ENCODE measurements at regions not wholly inside any gene's neighbourhood (a gene's known extent, or its start where the extent isn't known, plus 50 kb on each side); places are given as distances from the start of the nearest gene placed in this dataset.

- DNase-seq (ENCODE audit: low spot score) = no peak
- TF ChIP-seq CEBPB (IDR thresholded peaks at IDR 0.05; ENCODE audit: borderline replicate concordance, low read depth, low read length) (peak; percentile 44; the same call in 1 of the 2 replicates), ZFAT (CRISPR knock-in tag; conservative IDR thresholded peaks at IDR 0.05) (no peak)
- no TSS peak for BruUV-seq (replicated peaks)
- no peak overlapping the region for H3K9ac ChIP-seq (ENCODE audit: insufficient read depth, low read depth, low read length)
- H3K27ac ChIP-seq (ENCODE audit: extremely low read length, insufficient read depth, low read length) = no peak overlapping the region
- ATAC-seq = no peak
- peaks cover 0 to 6% of the 10 kb centered on the region in 2 experiments; a peak in 2 of 5 replicates for H3K27me3 ChIP-seq (ENCODE audit: control insufficient read depth in 1 of 2, insufficient read depth in 2 of 2, low read length in 2 of 2)
- no peak for FAIRE-seq
- H3K4me1 ChIP-seq (ENCODE audit: insufficient read depth, low read length) = no peaks in the 10 kb centered on the region
- H3K9me3 ChIP-seq (ENCODE audit: low read length) = no peaks in the 10 kb centered on the region
- intact Hi-C loops (cut with micrococcal nuclease; ENCODE audit: unreplicated experiment) = no loop called here
- no peaks in the 10 kb centered on the region for H3K79me2 ChIP-seq (ENCODE audit: insufficient read depth, low read length)
- H2AFZ ChIP-seq (ENCODE audit: low read length) = no peak overlapping the region
- 47% methylated on average over 5 of the region's 5 CpGs for WGBS (ENCODE audit: low lambda C conversion rate)
- no peaks in the 10 kb centered on the region for H3K36me3 ChIP-seq (replicated peaks in 1 of 2; ENCODE audit: control insufficient read depth in 1 of 2, insufficient read depth in 2 of 2, low read length in 2 of 2)
- ChIA-PET POLR2A (no interaction called here), CTCF (ENCODE audit: low intra/inter-chr PET ratio, low total read pairs) (no interaction called here)
- H3K4me2 ChIP-seq (ENCODE audit: low read depth, low read length) = no peak overlapping the region
- in situ Hi-C loops (cut with HindIII; ENCODE audit: extremely low pct_ligation_motif_present, low pct_unique_long_range_greater_than_20kb) = no loop called here
- no peak overlapping the region for H3K4me3 ChIP-seq (replicated peaks in 1 of 3; ENCODE audit: insufficient read depth in 1 of 3, low read depth in 2 of 3, low read length in 3 of 3)
- no peaks in the 10 kb centered on the region for H4K20me1 ChIP-seq (ENCODE audit: insufficient read depth, low read length)
Measured at GRCh38 chr2:5464657-5465056, 227.5 kb upstream of the SOX11 start.

GRCh38 chr2:5465859-5466258, 226.3 kb upstream of the SOX11 start:
- Histone ChIP-seq H3K4me3 (replicated peaks in 1 of 3; ENCODE audit: insufficient read depth in 1 of 3, low read depth in 2 of 3, low read length in 3 of 3) (no peak overlapping the region), H3K79me2 (ENCODE audit: insufficient read depth, low read length) (no peaks in the 10 kb centered on the region), H3K4me1 (ENCODE audit: insufficient read depth, low read length) (no peaks in the 10 kb centered on the region), H3K27me3 (ENCODE audit: control insufficient read depth in 1 of 2, insufficient read depth in 2 of 2, low read length in 2 of 2) (peaks cover 0 to 6% of the 10 kb centered on the region in 2 experiments; a peak in 2 of 5 replicates), H3K27ac (ENCODE audit: extremely low read length, insufficient read depth, low read length) (no peak overlapping the region), H3K9me3 (ENCODE audit: low read length) (no peaks in the 10 kb centered on the region), H3K36me3 (replicated peaks in 1 of 2; ENCODE audit: control insufficient read depth in 1 of 2, insufficient read depth in 2 of 2, low read length in 2 of 2) (no peaks in the 10 kb centered on the region), H2AFZ (ENCODE audit: low read length) (no peak overlapping the region), H3K4me2 (ENCODE audit: low read depth, low read length) (no peak overlapping the region), H4K20me1 (ENCODE audit: insufficient read depth, low read length) (no peaks in the 10 kb centered on the region), H3K9ac (ENCODE audit: insufficient read depth, low read depth, low read length) (no peak overlapping the region)
- DNase-seq (ENCODE audit: low spot score) (no peak), ATAC-seq (no peak), FAIRE-seq (no peak)
- CTCF ChIA-PET (ENCODE audit: low intra/inter-chr PET ratio, low total read pairs) = no interaction called here
- intact Hi-C loops (cut with micrococcal nuclease; ENCODE audit: unreplicated experiment) = no loop called here
- POLR2A ChIA-PET = no interaction called here
- 2% methylated on average over 5 of the region's 5 CpGs for WGBS (ENCODE audit: low lambda C conversion rate)
- no TSS peak for BruUV-seq (replicated peaks)
- in situ Hi-C loops (cut with HindIII; ENCODE audit: extremely low pct_ligation_motif_present, low pct_unique_long_range_greater_than_20kb) = no loop called here
- no peak for TF ChIP-seq ZNF713 (CRISPR knock-in tag; IDR thresholded peaks at IDR 0.05)
- TF ChIP-seq ZC3H4 (CRISPR knock-in tag; IDR thresholded peaks at IDR 0.05; ENCODE audit: borderline replicate concordance) = no peak
- TF ChIP-seq RORA (CRISPR knock-in tag; IDR thresholded peaks at IDR 0.05) = no peak
- no peak for TF ChIP-seq SKI (IDR thresholded peaks at IDR 0.05; ENCODE audit: partially characterized antibody)
- TF ChIP-seq NAIF1 (CRISPR knock-in tag; IDR thresholded peaks at IDR 0.05; ENCODE audit: borderline replicate concordance) = no peak
- no peak for TF ChIP-seq ISL2 (CRISPR knock-in tag; IDR thresholded peaks at IDR 0.05)
- TF ChIP-seq TRAFD1 (CRISPR knock-in tag; IDR thresholded peaks at IDR 0.05; ENCODE audit: borderline replicate concordance) = no peak
- no peak for TF ChIP-seq TFDP2 (CRISPR knock-in tag; IDR thresholded peaks at IDR 0.05)
- TF ChIP-seq NR0B2 (CRISPR knock-in tag; IDR thresholded peaks at IDR 0.05) = no peak
- TF ChIP-seq REPIN1 (CRISPR knock-in tag; IDR thresholded peaks at IDR 0.05; ENCODE audit: borderline replicate concordance, low read depth) = no peak
